ENCODE measurements at regions not wholly inside any gene's neighbourhood (a gene's known extent, or its start where the extent isn't known, plus 50 kb on each side); places are given as distances from the start of the nearest gene placed in this dataset.
"Not testable (repeated sequence)": the region's sequence is repeated elsewhere in the genome, so short reads cannot be mapped to it uniquely, and the experiment has no call there.

DNA sequence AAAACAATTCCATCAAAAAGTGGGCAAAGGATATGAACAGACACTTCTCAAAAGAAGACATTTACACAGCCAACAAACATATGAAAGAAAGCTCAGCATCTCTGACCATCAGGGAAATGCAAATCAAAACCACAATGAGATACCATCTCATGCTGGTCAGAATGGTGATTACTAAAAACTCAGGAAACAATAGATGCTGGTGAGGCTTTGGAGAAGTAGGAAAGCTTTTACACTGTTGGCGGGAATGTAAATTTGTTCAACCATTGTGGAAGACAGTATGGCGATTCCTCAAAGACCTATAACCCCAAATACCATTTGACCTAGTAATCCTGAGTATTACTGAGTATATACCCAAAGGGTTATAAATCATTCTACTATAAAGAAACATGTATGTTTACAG, 452.9 kb downstream of the SEMA3D start:
- not testable (repeated sequence) for TF ChIP-seq TCF12 (IDR thresholded peaks at IDR 0.05); PBX3 (IDR thresholded peaks at IDR 0.05); POLR2AphosphoS5 (IDR thresholded peaks at IDR 0.05; ENCODE audit: low read depth, low read length)
